ENCODE measurements at regions not wholly inside any gene's neighbourhood (a gene's known extent, or its start where the extent isn't known, plus 50 kb on each side); places are given as distances from the start of the nearest gene placed in this dataset.

GRCh38 chr5:101675510-101676219 lies 620.4 kb downstream of the SLCO4C1 start:
- Histone ChIP-seq H3K27ac (ENCODE audit: low read length) (no peak overlapping the region), H3K9me3 (ENCODE audit: control insufficient read depth, insufficient read depth, low read length) (no peaks in the 10 kb centered on the region), H3K36me3 (ENCODE audit: control insufficient read depth, insufficient read depth, low read length) (no peaks in the 10 kb centered on the region), H3K27me3 (ENCODE audit: control insufficient read depth, insufficient read depth, low read length) (no peaks in the 10 kb centered on the region), H3K4me3 (ENCODE audit: low read length) (no peak overlapping the region), H3K4me1 (ENCODE audit: control insufficient read depth, insufficient read depth, low read length) (peaks cover 2% of the 10 kb centered on the region; the same call in 1 of the 2 replicates)
- DNase-seq (ENCODE audit: low read depth, low spot score): no peak
- WGBS (ENCODE audit: insufficient coverage, insufficient read length): no CpG with 5 or more reads among the region's 4 CpGs

- H3K4me1 ChIP-seq (ENCODE audit: control insufficient read depth, insufficient read depth, low read length): peaks cover 2% of the 10 kb centered on the region; the same call in 1 of the 2 replicates
- H3K27ac ChIP-seq (ENCODE audit: low read length): no peak overlapping the region
- H3K9me3 ChIP-seq (ENCODE audit: control insufficient read depth, insufficient read depth, low read length): no peaks in the 10 kb centered on the region
- H3K4me3 ChIP-seq (ENCODE audit: low read length): no peak overlapping the region
- no peaks in the 10 kb centered on the region for H3K27me3 ChIP-seq (ENCODE audit: control insufficient read depth, insufficient read depth, low read length)
- no peak for DNase-seq (ENCODE audit: low read depth, low spot score)
- no CpG with 5 or more reads among the region's 5 CpGs for WGBS (ENCODE audit: insufficient coverage, insufficient read length)
- H3K36me3 ChIP-seq (ENCODE audit: control insufficient read depth, insufficient read depth, low read length): no peaks in the 10 kb centered on the region
Observed at GRCh38 chr5:101673120-101673519, 623.0 kb downstream of the SLCO4C1 start.

- Histone ChIP-seq H3K27ac (ENCODE audit: low read length) (no peak overlapping the region), H3K36me3 (ENCODE audit: control insufficient read depth, insufficient read depth, low read length) (no peaks in the 10 kb centered on the region), H3K4me3 (ENCODE audit: low read length) (no peak overlapping the region), H3K4me1 (ENCODE audit: control insufficient read depth, insufficient read depth, low read length) (peaks cover 2% of the 10 kb centered on the region; the same call in 1 of the 2 replicates), H3K27me3 (ENCODE audit: control insufficient read depth, insufficient read depth, low read length) (no peaks in the 10 kb centered on the region), H3K9me3 (ENCODE audit: control insufficient read depth, insufficient read depth, low read length) (no peaks in the 10 kb centered on the region)
- no CpG with 5 or more reads among the region's 9 CpGs for WGBS (ENCODE audit: insufficient coverage, insufficient read length)
- DNase-seq (ENCODE audit: low read depth, low spot score): no peak
Observed at GRCh38 chr5:101664071-101664791, 631.9 kb downstream of the SLCO4C1 start.

- no peaks in the 10 kb centered on the region for H3K27me3 ChIP-seq (ENCODE audit: control insufficient read depth, insufficient read depth, low read length)
- no CpG with 5 or more reads among the region's 2 CpGs for WGBS (ENCODE audit: insufficient coverage, insufficient read length)
- peaks cover 2% of the 10 kb centered on the region; the same call in 1 of the 2 replicates for H3K4me1 ChIP-seq (ENCODE audit: control insufficient read depth, insufficient read depth, low read length)
- DNase-seq (ENCODE audit: low read depth, low spot score): no peak
- no peaks in the 10 kb centered on the region for H3K9me3 ChIP-seq (ENCODE audit: control insufficient read depth, insufficient read depth, low read length)
- H3K4me3 ChIP-seq (ENCODE audit: low read length): no peak overlapping the region
- no peaks in the 10 kb centered on the region for H3K36me3 ChIP-seq (ENCODE audit: control insufficient read depth, insufficient read depth, low read length)
- no peak overlapping the region for H3K27ac ChIP-seq (ENCODE audit: low read length)
Observed at GRCh38 chr5:101663543-101663942, 632.5 kb downstream of the SLCO4C1 start.

GRCh38 chr5:101662263-101662662 lies 633.8 kb downstream of the SLCO4C1 start:
- no peak overlapping the region for H3K27ac ChIP-seq (ENCODE audit: low read length)

GRCh38 chr5:101658433-101658832 lies 637.7 kb downstream of the SLCO4C1 start:
- no CpG with 5 or more reads among the region's 7 CpGs for WGBS (ENCODE audit: insufficient coverage, insufficient read length)
- no peaks in the 10 kb centered on the region for H3K36me3 ChIP-seq (ENCODE audit: control insufficient read depth, insufficient read depth, low read length)
- H3K27ac ChIP-seq (ENCODE audit: low read length): no peak overlapping the region
- no peak overlapping the region for H3K4me3 ChIP-seq (ENCODE audit: low read length)
- H3K9me3 ChIP-seq (ENCODE audit: control insufficient read depth, insufficient read depth, low read length): no peaks in the 10 kb centered on the region
- no peaks in the 10 kb centered on the region for H3K27me3 ChIP-seq (ENCODE audit: control insufficient read depth, insufficient read depth, low read length)
- H3K4me1 ChIP-seq (ENCODE audit: control insufficient read depth, insufficient read depth, low read length): no peaks in the 10 kb centered on the region
- DNase-seq (ENCODE audit: low read depth, low spot score): no peak

More at GRCh38 chr5:101662263-101662662, 633.8 kb downstream of the SLCO4C1 start:
- H3K4me1 ChIP-seq (ENCODE audit: control insufficient read depth, insufficient read depth, low read length): no peaks in the 10 kb centered on the region
- DNase-seq (ENCODE audit: low read depth, low spot score): no peak
- H3K4me3 ChIP-seq (ENCODE audit: low read length): no peak overlapping the region
- no peaks in the 10 kb centered on the region for H3K36me3 ChIP-seq (ENCODE audit: control insufficient read depth, insufficient read depth, low read length)
- H3K27me3 ChIP-seq (ENCODE audit: control insufficient read depth, insufficient read depth, low read length): no peaks in the 10 kb centered on the region
- no peaks in the 10 kb centered on the region for H3K9me3 ChIP-seq (ENCODE audit: control insufficient read depth, insufficient read depth, low read length)

GRCh38 chr5:101653996-101654395 lies 642.1 kb downstream of the SLCO4C1 start:
- Histone ChIP-seq H3K27me3 (ENCODE audit: control insufficient read depth, insufficient read depth, low read length) (no peaks in the 10 kb centered on the region), H3K27ac (ENCODE audit: low read length) (no peak overlapping the region), H3K4me3 (ENCODE audit: low read length) (no peak overlapping the region), H3K36me3 (ENCODE audit: control insufficient read depth, insufficient read depth, low read length) (no peaks in the 10 kb centered on the region), H3K9me3 (ENCODE audit: control insufficient read depth, insufficient read depth, low read length) (no peaks in the 10 kb centered on the region), H3K4me1 (ENCODE audit: control insufficient read depth, insufficient read depth, low read length) (no peaks in the 10 kb centered on the region)
- DNase-seq (ENCODE audit: low read depth, low spot score): no peak
- no CpG with 5 or more reads among the region's 2 CpGs for WGBS (ENCODE audit: insufficient coverage, insufficient read length)

GRCh38 chr5:101647861-101648260 lies 648.2 kb downstream of the SLCO4C1 start:
- Histone ChIP-seq H3K4me1 (ENCODE audit: control insufficient read depth, insufficient read depth, low read length) (no peaks in the 10 kb centered on the region), H3K27ac (ENCODE audit: low read length) (no peak overlapping the region), H3K9me3 (ENCODE audit: control insufficient read depth, insufficient read depth, low read length) (no peaks in the 10 kb centered on the region), H3K36me3 (ENCODE audit: control insufficient read depth, insufficient read depth, low read length) (no peaks in the 10 kb centered on the region), H3K4me3 (ENCODE audit: low read length) (no peak overlapping the region), H3K27me3 (ENCODE audit: control insufficient read depth, insufficient read depth, low read length) (no peaks in the 10 kb centered on the region)
- DNase-seq (ENCODE audit: low read depth, low spot score): no peak
- no CpG with 5 or more reads among the region's 2 CpGs for WGBS (ENCODE audit: insufficient coverage, insufficient read length)

GRCh38 chr5:101643794-101644193 lies 652.3 kb downstream of the SLCO4C1 start:
- no peaks in the 10 kb centered on the region for H3K4me1 ChIP-seq (ENCODE audit: control insufficient read depth, insufficient read depth, low read length)
- DNase-seq (ENCODE audit: low read depth, low spot score): no peak
- H3K27ac ChIP-seq (ENCODE audit: low read length): no peak overlapping the region
- H3K9me3 ChIP-seq (ENCODE audit: control insufficient read depth, insufficient read depth, low read length): no peaks in the 10 kb centered on the region
- H3K27me3 ChIP-seq (ENCODE audit: control insufficient read depth, insufficient read depth, low read length): no peaks in the 10 kb centered on the region
- no peak overlapping the region for H3K4me3 ChIP-seq (ENCODE audit: low read length)
- H3K36me3 ChIP-seq (ENCODE audit: control insufficient read depth, insufficient read depth, low read length): no peaks in the 10 kb centered on the region
- no CpG with 5 or more reads among the region's 2 CpGs for WGBS (ENCODE audit: insufficient coverage, insufficient read length)

GRCh38 chr5:101637599-101637998 lies 658.5 kb downstream of the SLCO4C1 start:
- H3K4me1 ChIP-seq (ENCODE audit: control insufficient read depth, insufficient read depth, low read length): no peaks in the 10 kb centered on the region

More at GRCh38 chr5:101637599-101637998, 658.5 kb downstream of the SLCO4C1 start:
- Histone ChIP-seq H3K27ac (ENCODE audit: low read length) (no peak overlapping the region), H3K9me3 (ENCODE audit: control insufficient read depth, insufficient read depth, low read length) (no peaks in the 10 kb centered on the region), H3K36me3 (ENCODE audit: control insufficient read depth, insufficient read depth, low read length) (no peaks in the 10 kb centered on the region), H3K27me3 (ENCODE audit: control insufficient read depth, insufficient read depth, low read length) (no peaks in the 10 kb centered on the region), H3K4me3 (ENCODE audit: low read length) (no peak overlapping the region)
- DNase-seq (ENCODE audit: low read depth, low spot score): no peak
- no CpG with 5 or more reads among the region's 2 CpGs for WGBS (ENCODE audit: insufficient coverage, insufficient read length)

Data from iPS DF 6.9 (cell line).